ENCODE measurements at regions not wholly inside any gene's neighbourhood (a gene's known extent, or its start where the extent isn't known, plus 50 kb on each side); places are given as distances from the start of the nearest gene placed in this dataset.
"Not testable (repeated sequence)": the region's sequence is repeated elsewhere in the genome, so short reads cannot be mapped to it uniquely, and the experiment has no call there.

GRCh38 chr15:85196697-85197096, 183.7 kb upstream of the AKAP13 start:
- not testable (repeated sequence) for DNase-seq

- not testable (repeated sequence) for DNase-seq
These were observed 182.8 kb upstream of the AKAP13 start for GRCh38 chr15:85197582-85197981.

GRCh38 chr15:85198432-85198831, 182.0 kb upstream of the AKAP13 start:
- DNase-seq: not testable (repeated sequence)

- DNase-seq: not testable (repeated sequence)
These were observed 180.2 kb upstream of the AKAP13 start for GRCh38 chr15:85200215-85200614.

GRCh38 chr15:85201118-85201793, 179.1 kb upstream of the AKAP13 start:
- not testable (repeated sequence) for DNase-seq

GRCh38 chr15:85204481-85204880, 175.9 kb upstream of the AKAP13 start:
- not testable (repeated sequence) for DNase-seq

GRCh38 chr15:85233791-85234325, 146.5 kb upstream of the AKAP13 start:
- DNase-seq: not testable (repeated sequence)

GRCh38 chr15:85234450-85235196, 145.8 kb upstream of the AKAP13 start:
- peak; percentile 24 for DNase-seq

- not testable (repeated sequence) for DNase-seq
These were observed 136.3 kb upstream of the AKAP13 start for GRCh38 chr15:85244056-85244455.

- not testable (repeated sequence) for DNase-seq
These were observed 129.4 kb upstream of the AKAP13 start for GRCh38 chr15:85250938-85251542.

GRCh38 chr15:85253196-85253915, 127.0 kb upstream of the AKAP13 start:
- not testable (repeated sequence) for DNase-seq

GRCh38 chr15:85254961-85255360, 125.4 kb upstream of the AKAP13 start:
- not testable (repeated sequence) for DNase-seq

- not testable (repeated sequence) for DNase-seq
These were observed 124.9 kb upstream of the AKAP13 start for GRCh38 chr15:85255502-85255901.

- DNase-seq: not testable (repeated sequence)
These were observed 124.1 kb upstream of the AKAP13 start for GRCh38 chr15:85256009-85256997.

- not testable (repeated sequence) for DNase-seq
These were observed 122.3 kb upstream of the AKAP13 start for GRCh38 chr15:85258062-85258445.

GRCh38 chr15:85258559-85259209, 121.7 kb upstream of the AKAP13 start:
- not testable (repeated sequence) for DNase-seq

- DNase-seq: not testable (repeated sequence)
These were observed 119.9 kb upstream of the AKAP13 start for GRCh38 chr15:85260526-85260925.

GRCh38 chr15:85262461-85263055, 117.8 kb upstream of the AKAP13 start:
- DNase-seq: not testable (repeated sequence)

- not testable (repeated sequence) for DNase-seq
These were observed 116.5 kb upstream of the AKAP13 start for GRCh38 chr15:85263842-85264440.

- DNase-seq: not testable (repeated sequence)
These were observed 115.7 kb upstream of the AKAP13 start for GRCh38 chr15:85264614-85265190.
